ENCODE measurements at regions not wholly inside any gene's neighbourhood (a gene's known extent, or its start where the extent isn't known, plus 50 kb on each side); places are given as distances from the start of the nearest gene placed in this dataset.

GRCh38 chr6:71197780-71198179 is 90.8 kb upstream of the OGFRL1 start:
- Histone ChIP-seq H3K9me2 (replicated peaks; ENCODE audit: insufficient read depth, low read length) (no peaks in the 10 kb centered on the region), H3K27me3 (ENCODE audit: low read length) (no peaks in the 10 kb centered on the region), H2AFZ (ENCODE audit: low read depth, low read length, severe bottlenecking) (no peak overlapping the region), H3K4me3 (ENCODE audit: insufficient read depth, low read length, poor library complexity, severe bottlenecking) (no peak overlapping the region), H3K36me3 (ENCODE audit: low read length) (no peaks in the 10 kb centered on the region), H3K27ac (ENCODE audit: low read depth, low read length) (no peak overlapping the region), H3K79me2 (ENCODE audit: insufficient read depth, low read length) (no peaks in the 10 kb centered on the region), H3K9ac (ENCODE audit: low read length) (no peak overlapping the region), H3K9me3 (ENCODE audit: insufficient read depth, low read length) (no peaks in the 10 kb centered on the region), H4K20me1 (ENCODE audit: low read depth, low read length) (no peaks in the 10 kb centered on the region), H3K4me2 (ENCODE audit: low read depth, low read length, poor library complexity, severe bottlenecking) (no peak overlapping the region), H3F3A (ENCODE audit: insufficient read depth) (no peaks in the 10 kb centered on the region)
- TF ChIP-seq CTCF (IDR thresholded peaks at IDR 0.05; ENCODE audit: insufficient read depth, low read length, poor library complexity, severe bottlenecking) (no peak), EZH2phosphoT487 (conservative IDR thresholded peaks at IDR 0.05; ENCODE audit: low read length) (no peak)

GRCh38 chr6:71198908-71199307 is 89.7 kb upstream of the OGFRL1 start:
- H2AFZ ChIP-seq (ENCODE audit: low read depth, low read length, severe bottlenecking) = no peak overlapping the region
- H4K20me1 ChIP-seq (ENCODE audit: low read depth, low read length) = no peaks in the 10 kb centered on the region
- H3K4me2 ChIP-seq (ENCODE audit: low read depth, low read length, poor library complexity, severe bottlenecking) = no peak overlapping the region
- no peaks in the 10 kb centered on the region for H3K9me3 ChIP-seq (ENCODE audit: insufficient read depth, low read length)
- TF ChIP-seq EZH2phosphoT487 (conservative IDR thresholded peaks at IDR 0.05; ENCODE audit: low read length) = no peak
- no peak for TF ChIP-seq CTCF (IDR thresholded peaks at IDR 0.05; ENCODE audit: insufficient read depth, low read length, poor library complexity, severe bottlenecking)
- no peaks in the 10 kb centered on the region for H3K9me2 ChIP-seq (replicated peaks; ENCODE audit: insufficient read depth, low read length)
- H3K27me3 ChIP-seq (ENCODE audit: low read length) = no peaks in the 10 kb centered on the region
- H3K27ac ChIP-seq (ENCODE audit: low read depth, low read length) = no peak overlapping the region
- H3K36me3 ChIP-seq (ENCODE audit: low read length) = no peaks in the 10 kb centered on the region
- H3F3A ChIP-seq (ENCODE audit: insufficient read depth) = no peaks in the 10 kb centered on the region
- H3K79me2 ChIP-seq (ENCODE audit: insufficient read depth, low read length) = no peaks in the 10 kb centered on the region
- no peak overlapping the region for H3K9ac ChIP-seq (ENCODE audit: low read length)
- H3K4me3 ChIP-seq (ENCODE audit: insufficient read depth, low read length, poor library complexity, severe bottlenecking) = no peak overlapping the region

GRCh38 chr6:71199736-71200135 is 88.9 kb upstream of the OGFRL1 start:
- no peaks in the 10 kb centered on the region for H3K79me2 ChIP-seq (ENCODE audit: insufficient read depth, low read length)
- no peak overlapping the region for H3K4me2 ChIP-seq (ENCODE audit: low read depth, low read length, poor library complexity, severe bottlenecking)
- TF ChIP-seq CTCF (IDR thresholded peaks at IDR 0.05; ENCODE audit: insufficient read depth, low read length, poor library complexity, severe bottlenecking) (no peak), EZH2phosphoT487 (conservative IDR thresholded peaks at IDR 0.05; ENCODE audit: low read length) (no peak)
- H3K4me3 ChIP-seq (ENCODE audit: insufficient read depth, low read length, poor library complexity, severe bottlenecking) = no peak overlapping the region
- H3K9ac ChIP-seq (ENCODE audit: low read length) = no peak overlapping the region
- H3K36me3 ChIP-seq (ENCODE audit: low read length) = no peaks in the 10 kb centered on the region
- H3K9me2 ChIP-seq (replicated peaks; ENCODE audit: insufficient read depth, low read length) = no peaks in the 10 kb centered on the region
- H3F3A ChIP-seq (ENCODE audit: insufficient read depth) = no peaks in the 10 kb centered on the region
- no peaks in the 10 kb centered on the region for H4K20me1 ChIP-seq (ENCODE audit: low read depth, low read length)
- no peaks in the 10 kb centered on the region for H3K27me3 ChIP-seq (ENCODE audit: low read length)
- no peak overlapping the region for H2AFZ ChIP-seq (ENCODE audit: low read depth, low read length, severe bottlenecking)
- H3K9me3 ChIP-seq (ENCODE audit: insufficient read depth, low read length) = no peaks in the 10 kb centered on the region
- no peak overlapping the region for H3K27ac ChIP-seq (ENCODE audit: low read depth, low read length)

GRCh38 chr6:71203206-71203605 is 85.4 kb upstream of the OGFRL1 start:
- no peak overlapping the region for H3K27ac ChIP-seq (ENCODE audit: low read depth, low read length)
- H2AFZ ChIP-seq (ENCODE audit: low read depth, low read length, severe bottlenecking) = no peak overlapping the region
- no peaks in the 10 kb centered on the region for H3F3A ChIP-seq (ENCODE audit: insufficient read depth)
- H3K27me3 ChIP-seq (ENCODE audit: low read length) = no peaks in the 10 kb centered on the region
- H3K9me3 ChIP-seq (ENCODE audit: insufficient read depth, low read length) = no peaks in the 10 kb centered on the region
- H4K20me1 ChIP-seq (ENCODE audit: low read depth, low read length) = no peaks in the 10 kb centered on the region
- no peaks in the 10 kb centered on the region for H3K79me2 ChIP-seq (ENCODE audit: insufficient read depth, low read length)
- no peak overlapping the region for H3K4me2 ChIP-seq (ENCODE audit: low read depth, low read length, poor library complexity, severe bottlenecking)
- H3K36me3 ChIP-seq (ENCODE audit: low read length) = no peaks in the 10 kb centered on the region
- H3K9me2 ChIP-seq (replicated peaks; ENCODE audit: insufficient read depth, low read length) = no peaks in the 10 kb centered on the region
- TF ChIP-seq EZH2phosphoT487 (conservative IDR thresholded peaks at IDR 0.05; ENCODE audit: low read length) = no peak
- no peak for TF ChIP-seq CTCF (IDR thresholded peaks at IDR 0.05; ENCODE audit: insufficient read depth, low read length, poor library complexity, severe bottlenecking)
- no peak overlapping the region for H3K9ac ChIP-seq (ENCODE audit: low read length)
- no peak overlapping the region for H3K4me3 ChIP-seq (ENCODE audit: insufficient read depth, low read length, poor library complexity, severe bottlenecking)

Measured in SU-DHL-6 (cell line).